ENCODE measurements at regions not wholly inside any gene's neighbourhood (a gene's known extent, or its start where the extent isn't known, plus 50 kb on each side); places are given as distances from the start of the nearest gene placed in this dataset.
A peak's percentile ranks its signal among the peaks of the same experiment; 100 is the strongest.

DNA sequence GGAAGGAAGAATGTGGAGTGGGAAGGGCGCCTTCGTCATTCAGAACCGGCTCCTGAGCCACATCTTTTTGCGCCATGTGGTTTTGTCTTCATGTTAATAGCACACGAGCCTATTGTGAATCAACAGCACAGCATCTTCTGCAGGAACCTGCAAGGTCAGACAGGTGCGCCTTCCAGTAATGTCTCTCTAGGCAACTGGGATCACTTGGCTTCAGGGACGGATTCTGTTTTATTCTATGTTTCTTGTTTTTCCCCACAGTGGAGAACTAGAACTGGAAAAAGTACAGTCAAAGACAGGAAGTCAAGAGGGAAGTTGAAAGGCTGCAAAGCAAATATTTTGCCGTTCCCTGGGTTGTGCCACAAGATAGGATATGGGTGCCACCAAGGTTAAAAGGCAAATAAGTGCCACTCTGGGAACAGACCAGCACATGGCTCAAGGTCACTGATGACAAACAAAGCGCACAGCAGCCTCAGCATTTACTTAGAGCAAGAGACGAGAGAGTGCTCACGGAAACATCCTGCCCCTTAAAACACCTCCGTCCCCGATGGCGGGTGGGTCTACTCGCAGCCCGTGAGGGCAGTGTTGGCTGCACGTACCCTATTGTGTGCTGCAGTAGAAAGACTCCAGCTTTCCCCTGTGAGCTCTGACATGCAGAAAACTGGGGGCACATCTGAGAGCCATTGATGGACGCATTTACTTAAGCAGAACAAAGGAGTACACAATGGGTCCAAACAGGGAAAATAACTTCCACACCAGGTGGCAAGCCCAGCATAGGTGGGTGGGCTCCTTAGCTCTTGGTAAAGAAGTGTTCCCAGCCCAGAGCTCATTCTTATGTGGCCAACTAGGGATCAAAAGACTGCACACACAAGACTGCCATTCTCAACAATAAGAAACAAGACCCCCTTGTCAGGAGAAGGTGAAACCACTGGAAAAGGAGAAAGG is 107.2 kb upstream of the PARD3B start:
- no peak for DNase-seq

DNA sequence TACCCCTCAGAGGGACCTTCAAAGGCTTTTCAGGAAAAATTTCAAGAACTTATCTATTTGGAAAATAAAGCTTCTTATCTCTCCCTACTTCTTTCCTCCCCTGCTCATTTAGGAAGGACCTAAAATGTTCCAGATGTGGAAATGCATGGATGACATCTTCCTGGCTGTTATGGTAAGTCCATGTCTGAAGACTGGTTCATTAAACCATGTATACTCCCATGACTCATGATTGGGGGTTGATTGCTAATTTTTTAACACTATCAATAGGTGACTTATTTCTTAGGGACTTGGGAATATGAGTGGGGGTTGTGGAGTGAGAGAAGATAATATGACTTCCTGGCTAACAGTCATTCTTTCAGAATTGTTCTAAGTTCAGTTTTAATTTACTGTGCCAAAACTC is 104.0 kb upstream of the PARD3B start:
- no peak for DNase-seq

DNA sequence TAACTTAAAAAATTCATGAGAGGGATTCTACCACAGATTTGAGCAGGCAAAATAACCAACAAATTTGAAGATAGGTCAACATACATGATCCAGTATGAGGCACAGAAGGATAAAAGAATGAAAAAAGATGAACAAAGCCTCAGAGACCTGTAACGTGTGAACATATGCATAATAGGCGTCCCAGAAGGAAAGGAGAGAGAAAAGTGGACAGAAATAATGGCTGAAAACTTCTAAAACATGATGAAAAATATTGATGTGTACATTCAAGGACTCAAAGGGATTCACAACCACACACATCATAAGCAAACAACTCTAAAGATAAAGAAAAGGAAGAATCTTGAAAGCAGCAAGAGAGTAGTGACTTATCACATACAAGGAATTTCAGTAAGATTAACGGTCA is 100.1 kb upstream of the PARD3B start:
- DNase-seq: no peak

DNA sequence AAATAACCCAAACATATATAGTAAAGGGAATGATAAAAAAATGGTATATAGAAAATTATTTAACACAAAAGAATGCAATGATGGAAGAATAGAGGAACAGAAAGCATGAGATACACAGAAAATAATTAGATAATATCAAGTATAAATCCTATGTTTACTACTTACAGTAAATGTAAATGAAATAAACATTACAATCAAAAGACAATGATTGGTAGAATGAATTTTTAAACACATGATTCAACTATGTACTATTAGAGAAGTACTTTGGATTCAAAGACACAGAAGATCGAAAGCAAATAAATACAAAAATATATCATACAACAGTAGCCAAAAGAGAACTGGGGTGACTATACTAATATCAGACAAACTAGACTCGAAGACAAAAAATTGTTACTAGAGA is 97.6 kb upstream of the PARD3B start:
- no peak for DNase-seq

DNA sequence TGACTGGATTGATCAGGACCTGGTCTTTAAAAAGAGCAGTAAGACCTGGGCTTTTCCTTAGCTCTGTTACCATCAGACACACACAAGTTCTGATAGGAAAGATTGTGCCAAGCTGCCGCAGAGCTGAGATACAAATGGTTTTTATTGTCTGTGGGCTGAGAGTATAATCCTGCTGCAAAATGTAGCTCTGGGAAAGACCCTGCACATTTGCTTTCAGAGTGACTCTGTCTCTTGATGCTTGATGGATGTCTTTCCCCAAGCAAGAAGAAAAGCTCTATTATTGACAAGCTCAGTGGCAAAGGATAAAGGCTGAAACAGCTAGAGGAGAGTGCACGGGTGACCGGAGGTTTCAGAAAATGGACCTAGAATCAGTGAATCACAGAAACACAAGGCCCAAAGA is 95.3 kb upstream of the PARD3B start:
- DNase-seq: no peak

DNA sequence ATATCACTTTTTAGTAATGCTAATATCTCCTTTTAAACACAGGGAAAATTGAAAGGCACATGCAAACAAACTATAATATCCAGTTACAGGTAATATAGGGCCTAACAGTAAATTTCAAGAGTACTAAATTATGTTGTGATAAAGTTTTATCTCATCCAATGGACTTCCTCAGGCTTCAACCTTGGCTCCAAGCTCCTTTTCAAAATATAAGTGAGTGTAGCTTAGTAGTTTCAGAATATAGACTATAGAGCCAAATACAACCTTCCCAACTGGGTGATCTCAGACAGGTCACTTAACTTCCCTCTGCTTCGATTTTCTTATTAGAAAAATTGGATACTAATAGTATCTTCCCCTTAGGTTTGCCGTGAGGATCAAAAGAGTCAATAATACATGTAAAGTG is 93.5 kb upstream of the PARD3B start:
- no peak for DNase-seq

DNA sequence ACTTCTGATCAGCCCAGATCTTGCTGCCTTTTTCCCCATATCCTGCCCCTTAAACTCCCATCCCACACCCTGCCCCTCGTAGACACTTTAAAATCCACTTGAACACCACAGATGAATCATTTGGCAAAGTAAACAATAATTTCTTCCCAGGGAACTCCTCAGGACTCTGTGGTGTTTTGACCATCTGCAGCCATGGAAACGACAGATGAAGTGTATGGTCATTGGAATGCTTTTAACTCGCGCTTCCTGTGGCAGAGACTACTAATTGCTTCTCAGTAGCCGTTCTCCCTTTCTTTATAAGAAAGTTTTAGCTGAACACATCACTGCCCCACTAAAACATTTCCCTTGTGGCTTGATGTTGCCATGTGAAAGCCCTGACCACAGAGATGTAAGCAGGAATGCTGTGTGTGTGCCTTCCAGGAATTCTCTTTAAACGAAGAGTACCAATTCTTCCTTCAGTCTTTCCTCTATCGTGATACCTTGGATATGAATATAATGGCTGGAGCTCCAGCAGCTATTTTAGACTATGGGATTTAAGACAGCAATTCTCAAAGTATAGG is 92.7 kb upstream of the PARD3B start:
- peak in 4 of 14 donors; percentile 3 to 33 (median 26) for DNase-seq

DNA sequence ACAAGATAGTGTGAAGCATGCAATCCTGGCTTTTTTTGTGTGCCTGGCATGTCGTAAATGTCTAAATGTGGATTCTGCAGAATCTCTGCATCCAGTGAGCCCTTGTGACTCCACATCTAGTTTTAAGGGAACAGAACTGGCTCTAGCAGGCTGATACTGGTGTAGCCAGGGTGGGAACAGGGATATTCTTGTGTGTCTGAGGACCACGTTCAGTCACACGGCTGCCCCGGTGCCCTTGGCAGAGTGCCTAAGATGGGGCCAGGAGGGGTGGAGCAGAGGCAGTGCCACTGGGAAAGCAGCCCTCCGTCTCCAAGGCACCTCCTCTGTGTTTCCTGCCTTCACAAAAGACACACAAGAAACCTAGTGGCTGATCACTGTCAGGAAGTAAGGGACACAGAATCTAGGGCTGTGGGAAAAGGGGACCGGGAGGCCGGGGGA is 91.5 kb upstream of the PARD3B start:
- DNase-seq: peak in 1 of 14 donors; percentile 2

DNA sequence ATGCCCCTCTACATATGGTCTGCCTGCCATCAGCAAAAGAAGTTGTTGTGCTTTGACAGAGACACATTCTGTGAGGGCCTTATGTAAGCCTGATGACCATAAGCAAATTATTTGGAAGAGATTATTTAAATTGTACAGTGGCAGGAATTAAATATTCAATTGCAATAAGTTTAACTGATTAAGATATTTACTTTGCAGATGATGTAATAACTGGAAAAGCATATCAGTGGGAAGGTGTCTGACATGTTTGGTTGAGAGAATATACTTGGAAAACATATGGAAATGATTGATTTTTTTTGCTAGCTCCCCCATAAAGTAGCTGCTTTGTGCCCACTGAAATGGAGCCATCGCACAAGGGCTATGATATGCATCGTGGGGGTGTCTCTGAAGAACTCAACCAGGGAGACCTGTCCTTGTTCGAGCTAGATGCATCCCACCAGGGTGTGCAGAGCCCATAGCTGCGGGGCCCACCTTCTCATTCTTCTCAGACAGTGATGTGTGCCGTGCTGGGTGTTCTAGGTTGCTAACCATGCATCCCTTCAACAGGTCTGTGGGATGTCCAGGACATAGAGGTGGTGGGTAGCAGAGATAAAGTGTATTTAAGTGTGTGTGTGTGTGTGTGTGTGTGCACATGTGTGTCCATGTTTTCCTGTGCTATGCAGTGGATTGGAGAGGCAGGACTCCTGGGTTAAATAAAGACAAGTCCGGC is 90.4 kb upstream of the PARD3B start:
- no peak for DNase-seq

DNA sequence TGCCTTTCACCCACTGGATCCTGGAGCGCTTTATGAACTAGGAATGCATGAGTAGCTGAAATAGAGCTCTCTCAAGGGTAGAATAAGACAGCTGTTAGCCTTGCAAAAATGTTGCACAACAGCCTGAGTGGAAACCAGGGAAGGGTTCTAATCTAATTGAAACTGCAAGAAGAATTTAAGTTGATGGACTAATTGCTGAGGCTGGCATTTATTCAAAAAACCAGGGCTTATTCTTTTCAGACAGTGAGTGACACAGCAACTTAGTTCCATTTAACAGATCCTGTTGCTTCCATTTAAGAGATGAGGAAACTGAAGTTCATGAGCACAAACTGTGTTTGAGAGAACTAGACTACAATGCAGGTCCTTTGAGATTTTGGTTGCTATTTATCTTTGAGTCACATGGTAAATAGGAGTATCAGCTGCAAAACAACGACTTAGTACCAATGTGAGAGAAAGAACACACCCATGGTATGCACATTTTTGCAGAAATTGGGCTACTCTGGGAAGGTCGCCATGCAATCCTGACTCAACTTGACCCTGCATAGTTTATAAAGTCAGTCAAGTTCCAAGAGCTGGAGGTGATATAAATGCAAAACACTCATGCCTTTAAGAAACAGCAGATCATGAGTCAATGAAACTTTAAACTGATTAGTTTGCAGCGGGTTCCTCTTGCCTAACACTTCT is 76.4 kb upstream of the PARD3B start:
- no peak for DNase-seq

DNA sequence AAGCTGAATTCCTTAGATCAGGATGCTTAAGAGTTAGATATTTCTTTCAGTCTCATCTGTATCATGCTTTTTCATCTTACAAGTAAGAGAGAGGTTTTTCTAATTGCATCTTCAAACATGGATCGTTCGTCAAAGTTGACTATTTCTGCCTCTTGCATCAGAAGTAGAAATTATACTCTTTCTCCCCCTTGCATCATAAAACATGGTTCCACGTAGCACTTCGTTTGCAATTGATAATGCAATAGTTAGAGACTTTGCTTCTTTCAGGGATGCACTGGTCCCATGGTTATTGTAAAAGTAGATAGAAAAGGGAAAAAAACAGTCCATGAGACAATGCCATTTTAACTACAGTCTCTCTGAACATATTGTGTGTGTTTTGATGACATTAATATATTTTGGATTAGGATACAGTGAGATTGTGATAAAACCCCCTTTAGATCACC is 75.1 kb upstream of the PARD3B start:
- DNase-seq: no peak

DNA sequence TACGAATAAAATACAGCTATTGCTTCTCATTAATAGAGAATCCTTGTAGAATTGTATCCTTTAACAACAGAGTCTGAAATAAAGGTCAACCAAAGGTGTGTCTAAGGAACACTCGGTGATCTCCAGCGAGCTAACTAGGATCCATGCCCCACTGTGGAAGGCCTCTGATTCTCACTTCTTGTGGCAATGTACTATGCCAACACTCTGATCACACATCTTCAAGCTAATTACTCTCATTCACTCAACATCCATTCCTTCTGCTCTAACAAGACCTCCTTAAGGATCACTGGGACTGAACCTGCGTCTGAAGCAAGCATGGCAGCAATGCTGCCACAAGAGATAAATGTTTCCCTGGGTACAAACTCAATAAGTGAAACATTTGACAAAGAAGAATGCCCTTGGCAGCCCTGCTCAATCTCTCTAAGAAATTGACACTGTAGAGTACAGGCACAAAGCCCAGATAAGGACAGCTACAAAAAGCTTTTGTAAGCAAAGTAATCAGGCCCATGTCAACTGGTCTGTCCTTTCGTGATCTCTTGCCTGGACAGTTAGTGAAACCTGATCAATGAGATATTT is 74.6 kb upstream of the PARD3B start:
- no peak for DNase-seq

DNA sequence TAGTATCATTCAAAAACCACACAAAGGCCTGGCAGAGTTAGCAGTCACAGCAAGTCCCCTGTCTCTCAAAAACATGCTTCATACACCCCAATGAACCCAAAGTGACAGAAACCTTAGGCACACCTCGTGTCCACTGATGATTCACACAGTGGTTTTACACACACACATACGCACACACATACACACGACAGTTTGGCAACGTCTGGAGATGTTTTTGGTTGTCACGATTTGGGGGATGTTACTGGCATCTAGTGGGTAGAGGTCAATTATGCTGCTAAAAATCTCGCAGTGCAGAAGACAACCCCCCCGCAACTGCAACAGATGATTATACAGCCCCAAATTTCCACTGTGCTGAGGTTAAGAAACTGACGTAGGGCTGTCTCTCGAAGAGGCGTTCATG is 72.9 kb upstream of the PARD3B start:
- DNase-seq: no peak

DNA sequence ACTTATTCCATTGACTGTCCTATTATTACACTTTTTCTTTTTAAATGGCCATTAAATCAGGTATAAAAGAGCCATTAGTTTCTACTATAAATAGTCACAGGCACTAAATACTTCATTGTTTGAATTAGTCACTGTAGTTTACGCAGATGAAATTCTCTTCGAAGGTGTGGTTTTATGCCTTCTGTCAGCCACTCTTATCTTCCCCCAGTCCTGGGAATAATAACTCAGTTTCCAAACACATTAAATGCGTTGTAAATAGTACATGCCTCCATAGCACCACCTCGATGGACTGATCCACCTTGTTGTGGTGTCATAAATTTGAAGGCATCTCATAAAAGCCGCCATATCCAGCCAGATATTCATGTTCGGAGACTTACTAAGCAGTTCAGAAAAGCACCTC is 72.1 kb upstream of the PARD3B start:
- no peak for DNase-seq

DNA sequence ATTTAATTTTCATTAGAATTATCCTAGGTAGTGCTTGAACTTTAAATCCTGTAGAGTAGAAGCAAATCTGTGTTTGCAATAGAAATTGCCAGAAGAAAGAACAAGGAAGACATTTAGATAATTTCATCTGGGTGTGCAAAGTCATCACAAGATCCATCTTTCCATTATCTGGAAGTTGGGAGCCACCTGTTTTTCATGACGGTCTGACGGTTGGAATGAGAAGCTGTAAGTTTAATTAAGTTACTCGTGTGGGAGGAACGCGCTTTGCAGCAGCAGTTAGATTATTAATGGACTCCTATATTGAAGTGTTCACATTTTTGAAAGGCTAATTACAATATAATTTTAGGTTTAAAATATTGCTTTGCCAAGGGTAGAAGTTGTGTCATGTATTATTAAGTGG is 69.9 kb upstream of the PARD3B start:
- DNase-seq: no peak

DNA sequence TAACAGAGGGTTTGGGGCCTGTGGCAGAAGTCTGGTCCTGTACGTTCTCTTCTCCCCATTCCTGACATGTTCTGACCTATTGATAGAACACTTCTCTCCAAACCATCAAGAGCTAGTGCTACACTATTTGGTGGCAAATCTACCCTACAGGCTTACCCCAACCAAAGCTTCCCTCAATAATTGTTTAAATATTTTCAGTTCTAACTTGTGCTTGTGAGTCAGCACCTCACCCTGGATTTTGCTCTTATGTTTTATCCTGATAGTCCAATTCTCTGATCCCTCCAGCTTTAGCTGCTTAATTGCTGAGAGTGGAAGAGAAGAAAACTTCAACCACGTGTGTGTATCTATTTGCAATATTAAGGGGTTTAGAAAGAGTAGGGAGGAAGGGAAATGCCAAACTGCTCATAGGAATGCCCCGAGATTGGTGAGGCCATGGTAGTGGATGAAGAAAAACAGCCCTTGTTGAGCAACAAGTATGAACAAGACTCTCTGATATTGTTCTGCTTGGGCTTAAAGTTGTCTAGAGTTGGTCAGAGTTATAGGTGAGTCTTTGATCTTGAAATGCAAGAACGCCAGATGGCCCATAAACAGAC is 67.8 kb upstream of the PARD3B start:
- no peak for DNase-seq

DNA sequence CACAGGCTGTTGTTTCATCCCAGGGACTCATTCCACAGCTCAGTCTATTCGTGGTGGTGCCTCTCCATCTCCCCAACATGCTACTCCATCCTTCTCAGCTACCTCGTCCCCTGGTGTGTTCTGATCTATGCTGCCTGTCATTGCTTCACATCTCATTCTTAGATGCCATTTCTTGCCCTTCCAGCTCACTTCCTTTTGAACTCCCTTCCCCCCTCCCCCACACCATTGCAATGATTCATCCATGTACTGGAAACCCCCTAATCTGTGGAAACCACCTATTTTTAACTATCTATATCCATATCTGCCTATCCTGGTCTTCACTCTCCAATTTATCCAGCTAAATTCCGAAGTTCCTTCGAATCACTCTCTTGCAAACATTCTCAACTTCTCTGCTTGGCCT is 65.7 kb upstream of the PARD3B start:
- no peak for DNase-seq

DNA sequence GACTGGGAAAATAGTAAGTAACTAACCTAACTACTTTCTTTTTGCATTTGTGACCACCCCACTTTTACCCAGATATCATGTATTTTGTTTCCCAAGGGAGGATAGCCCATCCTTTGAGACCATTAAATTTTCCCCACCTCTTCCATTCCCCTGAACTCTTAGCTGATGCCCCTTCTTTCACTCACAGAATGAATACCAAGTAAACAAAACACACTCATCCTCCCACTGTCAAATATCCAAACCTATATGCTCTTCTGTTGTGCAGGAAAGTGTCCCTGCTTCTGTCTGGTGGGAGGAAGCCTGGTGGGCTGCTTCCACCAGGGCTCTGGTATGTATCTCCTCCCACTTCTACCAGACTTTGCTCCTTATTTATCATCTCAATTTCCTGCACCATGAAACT is 64.6 kb upstream of the PARD3B start:
- no peak for DNase-seq

DNA sequence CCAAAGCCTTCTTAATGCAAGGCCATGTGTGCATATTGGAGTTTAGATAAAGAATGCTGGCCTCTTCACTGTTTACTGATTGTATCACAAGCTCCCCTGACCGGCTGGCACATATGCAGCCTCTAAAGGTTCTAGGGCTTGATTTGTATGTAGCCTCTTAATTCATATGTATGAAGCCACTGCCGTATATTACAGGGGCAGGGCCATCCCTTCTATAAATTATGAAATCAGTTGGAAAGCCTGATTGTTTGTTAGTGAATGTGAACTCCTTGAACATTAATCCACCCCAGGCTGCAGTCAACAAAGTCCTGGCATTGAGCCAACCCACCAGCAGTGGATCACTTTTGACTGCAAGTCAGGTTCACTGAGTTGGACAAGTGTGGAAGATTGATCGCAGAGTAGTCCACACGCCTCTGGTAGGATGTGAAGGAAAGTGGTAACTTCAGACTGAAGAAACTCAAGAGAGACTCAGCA is 61.6 kb upstream of the PARD3B start:
- DNase-seq: no peak

DNA sequence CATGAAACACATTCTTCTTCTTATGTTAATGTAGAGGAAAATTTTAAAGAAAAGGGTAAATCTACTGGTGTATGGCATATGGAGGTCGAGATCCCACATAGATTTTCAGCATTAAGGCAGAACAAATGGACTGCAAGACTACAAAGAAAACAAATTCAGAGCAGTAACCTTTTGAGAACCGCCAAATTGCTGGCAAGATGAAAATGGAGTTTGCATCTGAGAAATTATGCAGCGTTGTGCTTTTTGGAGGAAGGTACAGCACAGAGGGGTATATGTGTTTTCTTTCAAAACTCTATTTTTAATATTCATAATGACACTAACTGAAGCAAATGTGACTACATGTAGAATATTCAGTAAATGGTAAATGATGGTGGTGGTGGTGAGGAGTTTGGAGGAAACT is 59.0 kb upstream of the PARD3B start:
- DNase-seq: no peak

DNA sequence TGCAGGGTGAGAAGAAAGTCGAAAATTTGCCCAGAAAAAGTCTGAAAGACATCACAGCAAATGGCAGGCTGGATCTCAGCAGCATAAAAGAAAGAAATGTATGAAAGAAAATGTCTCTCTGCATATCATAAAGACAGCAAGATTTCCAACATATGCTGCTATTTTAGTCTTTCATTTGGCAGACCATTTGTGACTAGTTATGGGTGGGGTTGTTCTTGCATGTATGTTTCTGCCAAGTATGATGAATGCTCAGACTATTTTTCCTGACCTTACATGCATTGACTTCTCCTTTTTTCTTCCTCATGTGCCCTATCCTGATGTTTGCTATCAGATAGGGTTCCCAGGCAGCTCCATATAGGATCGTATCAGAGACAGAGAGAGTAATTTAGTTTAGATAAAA is 58.5 kb upstream of the PARD3B start:
- DNase-seq: no peak

Data from C1 segment of cervical spinal cord (tissue), 14 donors.